Gastrocnemius medialis (tissue), 4 donors: ENCODE measurements at regions not wholly inside any gene's neighbourhood (a gene's known extent, or its start where the extent isn't known, plus 50 kb on each side); places are given as distances from the start of the nearest gene placed in this dataset.

ENCODE experiments used
- CTCF ChIP-seq, 5 experiments: fragments of 450-650 bp in 3 of 5; fragments of 200-600 bp in 2 of 5; sonication (generic) in 2 of 5; IDR thresholded peaks in 4 of 5; conservative IDR thresholded peaks in 1 of 5; 1 replicate in 4 of 5; 2 replicates in 1 of 5; pipeline ENCODE4 v1.5.1; 2016 to 2019; ENCODE audit warnings: antibody characterized with exemption in 5 of 5, mild to moderate bottlenecking in 3 of 5, moderate library complexity in 3 of 5
- POLR2A ChIP-seq, 2 donors: fragments of 450-650 bp; IDR thresholded peaks; one replicate each; pipeline ENCODE4 v1.6.1; 2017; ENCODE audit warnings: antibody characterized with exemption in 2 of 2, mild to moderate bottlenecking in 2 of 2, moderate library complexity in 2 of 2

DNA sequence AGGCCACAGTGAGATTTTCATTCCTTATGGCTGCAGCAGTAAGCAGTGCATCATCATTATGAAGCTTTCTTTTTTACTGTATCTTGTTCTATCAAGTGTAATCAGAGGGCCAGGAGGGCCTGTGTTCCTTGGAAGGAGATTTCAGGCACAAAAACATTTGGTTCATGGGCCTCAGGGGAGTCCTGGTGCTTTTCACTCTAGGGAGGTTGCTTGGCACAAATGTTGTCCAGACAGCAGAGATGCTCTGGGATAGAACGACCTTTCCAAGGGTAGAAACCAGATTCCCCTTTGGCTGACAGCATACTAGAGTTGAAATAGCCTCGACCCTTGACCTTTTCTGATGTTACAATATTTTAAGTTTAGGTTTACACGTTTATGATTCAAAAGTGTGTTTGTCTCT is 95.3 kb upstream of the CLSTN2 start:
- no peak for TF ChIP-seq CTCF (IDR thresholded peaks at IDR 0.05 in 4 of 5, conservative IDR thresholded peaks at IDR 0.05 in 1 of 5)
- TF ChIP-seq POLR2A (IDR thresholded peaks at IDR 0.05) = no peak
